HG03439 (cell line): ENCODE measurements at regions not wholly inside any gene's neighbourhood (a gene's known extent, or its start where the extent isn't known, plus 50 kb on each side); places are given as distances from the start of the nearest gene placed in this dataset.
A peak's percentile ranks its signal among the peaks of the same experiment; 100 is the strongest.
"Not testable (repeated sequence)": the region's sequence is repeated elsewhere in the genome, so short reads cannot be mapped to it uniquely, and the experiment has no call there.

Experiments used
- ATAC-seq: cut with Tn5 transposase; IDR thresholded peaks from one replicate; pipeline ENCODE4 v1.9.1; 2021; ENCODE audit warnings: mild to moderate bottlenecking, moderate library complexity; ENCODE audit not compliant: unreplicated experiment

- no peak for ATAC-seq
Measured at GRCh38 chr1:219434923-219435297, 178.0 kb downstream of the ZC3H11B start.

- no peak for ATAC-seq
Measured at GRCh38 chr1:219434285-219434922, 178.5 kb downstream of the ZC3H11B start.

GRCh38 chr1:219433496-219434131 lies 179.3 kb downstream of the ZC3H11B start:
- ATAC-seq: no peak

- no peak for ATAC-seq
Measured at GRCh38 chr1:219433001-219433400, 179.9 kb downstream of the ZC3H11B start.

GRCh38 chr1:219432191-219432606 lies 180.7 kb downstream of the ZC3H11B start:
- ATAC-seq: no peak

GRCh38 chr1:219430419-219430818 lies 182.5 kb downstream of the ZC3H11B start:
- no peak for ATAC-seq

GRCh38 chr1:219428651-219429050 lies 184.3 kb downstream of the ZC3H11B start:
- no peak for ATAC-seq

GRCh38 chr1:219427989-219428388 lies 184.9 kb downstream of the ZC3H11B start:
- no peak for ATAC-seq

GRCh38 chr1:219427403-219427802 lies 185.5 kb downstream of the ZC3H11B start:
- peak; percentile 62 for ATAC-seq

GRCh38 chr1:219422811-219423598 lies 189.9 kb downstream of the ZC3H11B start:
- peak; percentile 66 for ATAC-seq

- ATAC-seq: no peak
Measured at GRCh38 chr1:219420913-219421312, 192.0 kb downstream of the ZC3H11B start.

- no peak for ATAC-seq
Measured at GRCh38 chr1:219419860-219420259, 193.0 kb downstream of the ZC3H11B start.

GRCh38 chr1:219419065-219419464 lies 193.8 kb downstream of the ZC3H11B start:
- no peak for ATAC-seq

GRCh38 chr1:219417610-219418009 lies 195.3 kb downstream of the ZC3H11B start:
- no peak for ATAC-seq

- ATAC-seq: peak; percentile 86
Measured at GRCh38 chr1:219416598-219417238, 196.2 kb downstream of the ZC3H11B start.

- no peak for ATAC-seq
Measured at GRCh38 chr1:219415915-219416314, 197.0 kb downstream of the ZC3H11B start.

GRCh38 chr1:219415433-219415832 lies 197.5 kb downstream of the ZC3H11B start:
- ATAC-seq: no peak

GRCh38 chr1:219414250-219414649 lies 198.7 kb downstream of the ZC3H11B start:
- ATAC-seq: no peak

- ATAC-seq: no peak
Measured at GRCh38 chr1:219413536-219413935, 199.4 kb downstream of the ZC3H11B start.

- no peak for ATAC-seq
Measured at GRCh38 chr1:219412772-219413171, 200.1 kb downstream of the ZC3H11B start.

- ATAC-seq: not testable (repeated sequence)
Measured at GRCh38 chr1:219410721-219411120, 202.2 kb downstream of the ZC3H11B start.
